RWPE1 (cell line): ENCODE measurements at regions not wholly inside any gene's neighbourhood (a gene's known extent, or its start where the extent isn't known, plus 50 kb on each side); places are given as distances from the start of the nearest gene placed in this dataset.

ENCODE experiments used
- CTCF ChIA-PET: fragments of 350-600 bp; sonication (Branson Sonifier 250); formaldehyde crosslinking; extraction: SDS; loops from one replicate; lab custom pipeline; 2021; lab: Yijun Ruan, JAX
- POLR2A ChIA-PET: fragments of 400-600 bp; formaldehyde crosslinking; extraction: SDS; loops from one replicate; lab custom pipeline; 2020; ENCODE audit warnings: antibody characterized with exemption; ENCODE audit not compliant: low non-redundant PET; lab: Yijun Ruan, JAX
- DNase-seq: peaks from one replicate; pipeline ENCODE4 v3.0.0; 2012; ENCODE audit warnings: low spot score
- H3K27ac ChIP-seq: fragments of 450-650 bp; 2 replicates; pipeline ENCODE4 v1.5.1; 2017
- TF ChIP-seq, protein P1 (sequence below): fragments of 450-650 bp; conservative IDR thresholded peaks from 2 replicates; pipeline ENCODE4 v1.5.1; 2017; ENCODE audit warnings: low read depth, mild to moderate bottlenecking

- DNase-seq = no peak
- H3K27ac ChIP-seq = no peak overlapping the region
- ChIA-PET CTCF (no interaction called here), POLR2A (no interaction called here)
- TF ChIP-seq, protein P1, sequence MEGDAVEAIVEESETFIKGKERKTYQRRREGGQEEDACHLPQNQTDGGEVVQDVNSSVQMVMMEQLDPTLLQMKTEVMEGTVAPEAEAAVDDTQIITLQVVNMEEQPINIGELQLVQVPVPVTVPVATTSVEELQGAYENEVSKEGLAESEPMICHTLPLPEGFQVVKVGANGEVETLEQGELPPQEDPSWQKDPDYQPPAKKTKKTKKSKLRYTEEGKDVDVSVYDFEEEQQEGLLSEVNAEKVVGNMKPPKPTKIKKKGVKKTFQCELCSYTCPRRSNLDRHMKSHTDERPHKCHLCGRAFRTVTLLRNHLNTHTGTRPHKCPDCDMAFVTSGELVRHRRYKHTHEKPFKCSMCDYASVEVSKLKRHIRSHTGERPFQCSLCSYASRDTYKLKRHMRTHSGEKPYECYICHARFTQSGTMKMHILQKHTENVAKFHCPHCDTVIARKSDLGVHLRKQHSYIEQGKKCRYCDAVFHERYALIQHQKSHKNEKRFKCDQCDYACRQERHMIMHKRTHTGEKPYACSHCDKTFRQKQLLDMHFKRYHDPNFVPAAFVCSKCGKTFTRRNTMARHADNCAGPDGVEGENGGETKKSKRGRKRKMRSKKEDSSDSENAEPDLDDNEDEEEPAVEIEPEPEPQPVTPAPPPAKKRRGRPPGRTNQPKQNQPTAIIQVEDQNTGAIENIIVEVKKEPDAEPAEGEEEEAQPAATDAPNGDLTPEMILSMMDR = no peak
Observed at GRCh38 chr4:175444512-175444911, 367.6 kb downstream of the GPM6A start.

DNA sequence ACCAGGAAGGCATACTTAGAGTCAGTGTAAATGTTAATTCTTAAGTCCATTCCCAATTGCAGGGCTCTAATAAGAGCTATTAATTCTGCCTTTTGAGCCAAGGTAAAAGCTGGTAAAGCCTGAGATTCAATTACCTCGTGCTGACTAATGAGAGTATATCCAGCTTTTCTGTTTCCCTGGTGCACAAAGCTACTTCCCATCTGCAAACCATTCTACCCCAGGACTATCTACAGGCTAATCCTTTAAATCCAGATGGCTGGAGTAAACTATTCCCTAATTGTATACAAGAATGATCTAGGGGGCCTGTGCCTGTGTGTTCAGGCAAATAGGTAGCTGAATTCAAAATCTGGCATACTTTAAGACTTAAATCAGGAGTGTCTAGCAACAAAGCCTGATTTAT is 365.0 kb downstream of the GPM6A start:
- TF ChIP-seq, protein P1 = no peak
- POLR2A ChIA-PET = no interaction called here
- DNase-seq = no peak
- CTCF ChIA-PET = interaction anchor here (0.6 kb wide), 1 partner anchor 437 kb away, joined by 3 read pairs; no protein-coding TSS in a partner anchor
- H3K27ac ChIP-seq = no peak overlapping the region

- ChIA-PET POLR2A (no interaction called here), CTCF (no interaction called here)
- TF ChIP-seq, protein P1 = no peak
- no peak overlapping the region for H3K27ac ChIP-seq
- no peak for DNase-seq
Observed at GRCh38 chr4:175450446-175450845, 361.6 kb downstream of the GPM6A start.

GRCh38 chr4:175451238-175451965 is 360.7 kb downstream of the GPM6A start:
- TF ChIP-seq, protein P1 = no peak
- no peak for DNase-seq
- CTCF ChIA-PET = no interaction called here
- POLR2A ChIA-PET = no interaction called here
- no peak overlapping the region for H3K27ac ChIP-seq

GRCh38 chr4:175453456-175453855 is 358.6 kb downstream of the GPM6A start:
- TF ChIP-seq, protein P1 = no peak
- ChIA-PET POLR2A (no interaction called here), CTCF (no interaction called here)
- no peak overlapping the region for H3K27ac ChIP-seq
- no peak for DNase-seq

GRCh38 chr4:175456131-175456530 is 355.9 kb downstream of the GPM6A start:
- POLR2A ChIA-PET = no interaction called here
- TF ChIP-seq, protein P1 = no peak
- H3K27ac ChIP-seq = no peak overlapping the region
- DNase-seq = no peak
- CTCF ChIA-PET = interaction anchor here (0.5 to 0.6 kb wide), 2 partner anchors 8 to 367 kb away, joined by 3 read pairs; no protein-coding TSS in a partner anchor
